ENCODE measurements at regions not wholly inside any gene's neighbourhood (a gene's known extent, or its start where the extent isn't known, plus 50 kb on each side); places are given as distances from the start of the nearest gene placed in this dataset.

- Histone ChIP-seq H3K27ac (replicated peaks) (no peak overlapping the region), H3K4me3 (replicated peaks; ENCODE audit: insufficient read depth, low read length) (no peak overlapping the region), H3K27me3 (ENCODE audit: insufficient read depth, poor library complexity, severe bottlenecking) (no peaks in the 10 kb centered on the region)
- no peak for DNase-seq (ENCODE audit: low read depth in 1 of 2, low spot score in 1 of 2)
- no peak for TF ChIP-seq GABPA (IDR thresholded peaks at IDR 0.05; ENCODE audit: low read depth)
- TF ChIP-seq, protein P1, sequence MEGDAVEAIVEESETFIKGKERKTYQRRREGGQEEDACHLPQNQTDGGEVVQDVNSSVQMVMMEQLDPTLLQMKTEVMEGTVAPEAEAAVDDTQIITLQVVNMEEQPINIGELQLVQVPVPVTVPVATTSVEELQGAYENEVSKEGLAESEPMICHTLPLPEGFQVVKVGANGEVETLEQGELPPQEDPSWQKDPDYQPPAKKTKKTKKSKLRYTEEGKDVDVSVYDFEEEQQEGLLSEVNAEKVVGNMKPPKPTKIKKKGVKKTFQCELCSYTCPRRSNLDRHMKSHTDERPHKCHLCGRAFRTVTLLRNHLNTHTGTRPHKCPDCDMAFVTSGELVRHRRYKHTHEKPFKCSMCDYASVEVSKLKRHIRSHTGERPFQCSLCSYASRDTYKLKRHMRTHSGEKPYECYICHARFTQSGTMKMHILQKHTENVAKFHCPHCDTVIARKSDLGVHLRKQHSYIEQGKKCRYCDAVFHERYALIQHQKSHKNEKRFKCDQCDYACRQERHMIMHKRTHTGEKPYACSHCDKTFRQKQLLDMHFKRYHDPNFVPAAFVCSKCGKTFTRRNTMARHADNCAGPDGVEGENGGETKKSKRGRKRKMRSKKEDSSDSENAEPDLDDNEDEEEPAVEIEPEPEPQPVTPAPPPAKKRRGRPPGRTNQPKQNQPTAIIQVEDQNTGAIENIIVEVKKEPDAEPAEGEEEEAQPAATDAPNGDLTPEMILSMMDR (IDR thresholded peaks at IDR 0.05; ENCODE audit: insufficient read depth, low read length), result no peak
- TF ChIP-seq POLR2AphosphoS5 (IDR thresholded peaks at IDR 0.05; ENCODE audit: low read depth), result no peak
- TF ChIP-seq SPI1 (IDR thresholded peaks at IDR 0.05; ENCODE audit: borderline replicate concordance, low read depth), result no peak
- no peak for TF ChIP-seq REST (IDR thresholded peaks at IDR 0.05; ENCODE audit: insufficient replicate concordance, low read depth)
These were observed 1048.5 kb downstream of the NTRK3 start for GRCh38 chr15:87207990-87208580.

GRCh38 chr15:87207251-87207650 lies 1049.3 kb downstream of the NTRK3 start:
- no peaks in the 10 kb centered on the region for H3K27me3 ChIP-seq (ENCODE audit: insufficient read depth, poor library complexity, severe bottlenecking)
- no peak for TF ChIP-seq SPI1 (IDR thresholded peaks at IDR 0.05; ENCODE audit: borderline replicate concordance, low read depth)
- TF ChIP-seq, protein P1 (IDR thresholded peaks at IDR 0.05; ENCODE audit: insufficient read depth, low read length), result no peak
- no peak for TF ChIP-seq POLR2AphosphoS5 (IDR thresholded peaks at IDR 0.05; ENCODE audit: low read depth)
- TF ChIP-seq REST (IDR thresholded peaks at IDR 0.05; ENCODE audit: insufficient replicate concordance, low read depth), result no peak
- TF ChIP-seq GABPA (IDR thresholded peaks at IDR 0.05; ENCODE audit: low read depth), result no peak
- H3K4me3 ChIP-seq (replicated peaks; ENCODE audit: insufficient read depth, low read length), result no peak overlapping the region
- no peak for DNase-seq (ENCODE audit: low read depth in 1 of 2, low spot score in 1 of 2)
- H3K27ac ChIP-seq (replicated peaks), result no peak overlapping the region

DNA sequence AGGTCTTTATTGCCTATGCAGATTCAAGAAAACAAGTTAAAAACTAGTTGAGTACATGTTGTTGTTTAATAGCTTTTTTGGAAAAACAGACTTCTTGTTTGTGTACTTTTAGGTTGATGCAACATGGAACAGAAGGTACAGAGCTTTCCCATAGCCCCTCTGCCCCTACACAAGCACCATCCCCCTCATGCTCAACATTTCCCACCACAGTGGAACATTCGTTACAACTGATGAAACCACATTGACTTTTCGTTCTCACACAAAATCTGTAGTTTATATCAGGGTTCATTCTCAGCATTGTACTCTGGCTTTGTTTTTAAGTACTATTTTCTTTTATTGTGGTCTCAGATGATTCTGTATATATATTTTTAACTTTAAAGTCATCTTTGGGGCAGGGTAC lies 1054.6 kb downstream of the NTRK3 start:
- TF ChIP-seq REST (IDR thresholded peaks at IDR 0.05; ENCODE audit: insufficient replicate concordance, low read depth) (no peak), GABPA (IDR thresholded peaks at IDR 0.05; ENCODE audit: low read depth) (no peak), SPI1 (IDR thresholded peaks at IDR 0.05; ENCODE audit: borderline replicate concordance, low read depth) (no peak)
- TF ChIP-seq, protein P1 (IDR thresholded peaks at IDR 0.05; ENCODE audit: insufficient read depth, low read length), result no peak
- DNase-seq (ENCODE audit: low read depth in 1 of 2, low spot score in 1 of 2), result no peak
- no peak overlapping the region for H3K27ac ChIP-seq (replicated peaks)
- no peak overlapping the region for H3K4me3 ChIP-seq (replicated peaks; ENCODE audit: insufficient read depth, low read length)
- H3K27me3 ChIP-seq (ENCODE audit: insufficient read depth, poor library complexity, severe bottlenecking), result no peaks in the 10 kb centered on the region

Measured in HL-60 (cell line).